MM.1S (cell line): ENCODE measurements at regions not wholly inside any gene's neighbourhood (a gene's known extent, or its start where the extent isn't known, plus 50 kb on each side); places are given as distances from the start of the nearest gene placed in this dataset.

Source experiments
- DNase-seq: peaks from one replicate; pipeline ENCODE4 v3.0.0-alpha.2; 2015
- H2AFZ ChIP-seq: fragments of 300-600 bp; sonication (generic); 2 replicates; pipeline ENCODE4 v1.6.0; 2016; ENCODE audit warnings: antibody characterized with exemption, low read length
- H3F3A ChIP-seq: fragments of 300-600 bp; sonication (generic); 2 replicates; pipeline ENCODE4 v1.6.1; 2016; ENCODE audit warnings: mild to moderate bottlenecking, antibody characterized with exemption, low read length, moderate library complexity, mixed read lengths; ENCODE audit not compliant: insufficient read depth
- H3K27ac ChIP-seq: fragments of 300-600 bp; sonication (generic); 2 replicates; pipeline ENCODE4 v1.5.1; 2016; ENCODE audit warnings: mild to moderate bottlenecking, low read length
- H3K27me3 ChIP-seq: fragments of 300-600 bp; sonication (generic); replicated peaks from 2 replicates; pipeline ENCODE4 v1.6.0; 2016; ENCODE audit warnings: low read length; ENCODE audit not compliant: insufficient read depth
- H3K36me3 ChIP-seq: fragments of 300-600 bp; sonication (generic); replicated peaks from 2 replicates; pipeline ENCODE4 v1.6.1; 2016; ENCODE audit warnings: mild to moderate bottlenecking, low read length, mixed read lengths; ENCODE audit not compliant: insufficient read depth
- H3K4me1 ChIP-seq: fragments of 300-600 bp; sonication (generic); 2 replicates; pipeline ENCODE4 v1.6.1; 2016; ENCODE audit warnings: low read length, mixed read lengths
- H3K4me2 ChIP-seq: fragments of 300-600 bp; sonication (generic); 2 replicates; pipeline ENCODE4 v1.6.0; 2016; ENCODE audit warnings: low read depth, low read length
- H3K4me3 ChIP-seq: fragments of 300-600 bp; sonication (generic); 2 replicates; pipeline ENCODE4 v1.5.1; 2016; ENCODE audit warnings: low read length, mixed read lengths
- H3K79me2 ChIP-seq: fragments of 300-600 bp; sonication (generic); 2 replicates; pipeline ENCODE4 v1.6.1; 2016; ENCODE audit warnings: mixed run types, low read length, mixed read lengths
- H3K9ac ChIP-seq: fragments of 300-600 bp; sonication (generic); 2 replicates; pipeline ENCODE4 v1.6.1; 2016; ENCODE audit warnings: low read length, mixed read lengths
- H3K9me2 ChIP-seq: fragments of 300-600 bp; sonication (generic); replicated peaks from 2 replicates; pipeline ENCODE4 v1.6.1; 2016; ENCODE audit warnings: mild to moderate bottlenecking, low read length, mixed read lengths; ENCODE audit not compliant: insufficient read depth
- H3K9me3 ChIP-seq: fragments of 300-600 bp; sonication (generic); replicated peaks from 2 replicates; pipeline ENCODE4 v1.6.1; 2016; ENCODE audit warnings: mild to moderate bottlenecking, low read length, mixed read lengths; ENCODE audit not compliant: insufficient read depth
- H4K20me1 ChIP-seq: fragments of 300-600 bp; sonication (generic); 2 replicates; pipeline ENCODE4 v1.6.1; 2016; ENCODE audit warnings: mild to moderate bottlenecking, low read length, moderate library complexity, mixed read lengths; ENCODE audit not compliant: insufficient read depth
- CTCF ChIP-seq: fragments of 300-600 bp; sonication (generic); IDR thresholded peaks from 2 replicates; pipeline ENCODE4 v1.5.1; 2016; ENCODE audit warnings: antibody characterized with exemption, low read length, mixed read lengths
- EZH2 ChIP-seq: fragments of 300-600 bp; sonication (generic); optimal IDR thresholded peaks from 2 replicates; pipeline ENCODE3; 2017; ENCODE audit warnings: low read depth, mild to moderate bottlenecking, antibody characterized with exemption, low read length, mixed read lengths
- EZH2phosphoT487 ChIP-seq: fragments of 300-600 bp; sonication (generic); IDR thresholded peaks from 2 replicates; pipeline ENCODE4 v1.6.1; 2018; ENCODE audit warnings: antibody characterized with exemption, low read length

- DNase-seq = no peak
- Histone ChIP-seq H3K4me2 (no peak overlapping the region), H4K20me1 (no peaks in the 10 kb centered on the region), H3K27me3 (no peaks in the 10 kb centered on the region), H3F3A (no peaks in the 10 kb centered on the region), H3K9me2 (no peaks in the 10 kb centered on the region), H3K36me3 (no peaks in the 10 kb centered on the region), H3K9ac (no peak overlapping the region), H3K4me3 (no peak overlapping the region), H3K27ac (no peak overlapping the region), H3K9me3 (no peaks in the 10 kb centered on the region), H2AFZ (no peak overlapping the region), H3K4me1 (no peaks in the 10 kb centered on the region), H3K79me2 (no peaks in the 10 kb centered on the region)
- TF ChIP-seq EZH2 = no peak
- no peak for TF ChIP-seq EZH2phosphoT487
- TF ChIP-seq CTCF = no peak
Measured at GRCh38 chr17:27109346-27109745, 184.6 kb upstream of the WSB1 start.

GRCh38 chr17:27153005-27153404 lies 140.9 kb upstream of the WSB1 start:
- Histone ChIP-seq H3K36me3 (no peaks in the 10 kb centered on the region), H4K20me1 (no peaks in the 10 kb centered on the region), H3F3A (no peaks in the 10 kb centered on the region), H3K4me2 (no peak overlapping the region), H3K4me3 (no peak overlapping the region), H3K27ac (no peak overlapping the region), H3K9ac (no peak overlapping the region), H3K79me2 (no peaks in the 10 kb centered on the region), H3K9me3 (no peaks in the 10 kb centered on the region), H3K27me3 (no peaks in the 10 kb centered on the region), H2AFZ (no peak overlapping the region), H3K4me1 (no peaks in the 10 kb centered on the region), H3K9me2 (no peaks in the 10 kb centered on the region)
- no peak for TF ChIP-seq EZH2phosphoT487
- TF ChIP-seq CTCF = no peak
- no peak for TF ChIP-seq EZH2
- DNase-seq = no peak

GRCh38 chr17:27155866-27156265 lies 138.0 kb upstream of the WSB1 start:
- H3K4me2 ChIP-seq = no peak overlapping the region
- H4K20me1 ChIP-seq = no peaks in the 10 kb centered on the region
- H3K4me1 ChIP-seq = no peaks in the 10 kb centered on the region
- no peaks in the 10 kb centered on the region for H3F3A ChIP-seq
- H2AFZ ChIP-seq = no peak overlapping the region
- no peaks in the 10 kb centered on the region for H3K9me3 ChIP-seq
- no peak overlapping the region for H3K4me3 ChIP-seq
- H3K27me3 ChIP-seq = no peaks in the 10 kb centered on the region
- H3K9ac ChIP-seq = no peak overlapping the region
- no peak overlapping the region for H3K27ac ChIP-seq
- no peaks in the 10 kb centered on the region for H3K36me3 ChIP-seq
- no peak for DNase-seq
- H3K9me2 ChIP-seq = no peaks in the 10 kb centered on the region
- TF ChIP-seq EZH2phosphoT487 (no peak), CTCF (no peak), EZH2 (no peak)
- no peaks in the 10 kb centered on the region for H3K79me2 ChIP-seq
